IMR-90 (cell line): ENCODE measurements at regions not wholly inside any gene's neighbourhood (a gene's known extent, or its start where the extent isn't known, plus 50 kb on each side); places are given as distances from the start of the nearest gene placed in this dataset.
A peak's percentile ranks its signal among the peaks of the same experiment; 100 is the strongest.

Experiments used
- ATAC-seq: fragments of 200-7000 bp; cut with Tn5 transposase; 2 replicates; pipeline ENCODE4 v1.9.1; 2020; ENCODE audit warnings: low read depth, mild to moderate bottlenecking, moderate library complexity
- BruUV-seq: library from RNA; stranded (reverse); fragments of 400-500 nt; replicated peaks from 2 replicates; lab custom pipeline; 2021; lab: Mats Ljungman, UMichigan
- CTCF ChIA-PET: fragments of 300-600 bp; formaldehyde crosslinking; extraction: SDS; loops from one replicate; lab custom pipeline; 2021; ENCODE audit warnings: antibody characterized with exemption; lab: Yijun Ruan, JAX
- POLR2A ChIA-PET: fragments of 300-600 bp; sonication (Branson Sonifier 250); formaldehyde crosslinking; loops from one replicate; lab custom pipeline; 2022; ENCODE audit warnings: antibody characterized with exemption; ENCODE audit not compliant: unreplicated experiment; lab: Charles Lee
- DNase-seq: peaks from one replicate; pipeline ENCODE4 v3.0.0; 2013
- H2AFZ ChIP-seq: replicated peaks from 2 replicates; pipeline ENCODE3; 2013; ENCODE audit warnings: low read length, mild to moderate bottlenecking; ENCODE audit not compliant: poor library complexity
- H2AK5ac ChIP-seq: 2 replicates; pipeline ENCODE4 v1.6.1; 2013; ENCODE audit warnings: low read depth, low read length, inconsistent platforms
- H2AK9ac ChIP-seq: replicated peaks from 2 replicates; pipeline ENCODE3; 2013; ENCODE audit warnings: mild to moderate bottlenecking, low read depth, low read length, moderate library complexity; ENCODE audit not compliant: poor library complexity
- H2BK120ac ChIP-seq: 2 replicates; pipeline ENCODE4 v1.6.1; 2013; ENCODE audit warnings: low read depth, low read length, inconsistent platforms
- H2BK15ac ChIP-seq: 3 replicates; pipeline ENCODE4 v1.6.1; 2013; ENCODE audit warnings: low read depth, low read length, inconsistent platforms
- H2BK20ac ChIP-seq: 2 replicates; pipeline ENCODE4 v1.6.1; 2013; ENCODE audit warnings: low read depth, mild to moderate bottlenecking, inconsistent platforms, low read length, moderate library complexity
- H2BK5ac ChIP-seq: 2 replicates; pipeline ENCODE4 v1.6.1; 2013; ENCODE audit warnings: mild to moderate bottlenecking, low read depth, low read length, inconsistent platforms; ENCODE audit not compliant: poor library complexity, severe bottlenecking
- H3K14ac ChIP-seq: replicated peaks from 2 replicates; pipeline ENCODE4 v1.6.1; 2013; ENCODE audit warnings: low read depth, low read length, inconsistent platforms
- H3K18ac ChIP-seq: 2 replicates; pipeline ENCODE4 v1.6.1; 2013; ENCODE audit warnings: low read depth, low read length, control low read depth
- H3K23ac ChIP-seq: 2 replicates; pipeline ENCODE4 v1.6.1; 2013; ENCODE audit warnings: low read depth, low read length, inconsistent platforms
- H3K27ac ChIP-seq: 2 replicates; pipeline ENCODE4 v1.5.1; 2013; ENCODE audit warnings: mild to moderate bottlenecking, control low read depth, low read length; ENCODE audit not compliant: insufficient read depth
- H3K27me3 ChIP-seq: 2 replicates; pipeline ENCODE4 v1.6.1; 2013; ENCODE audit warnings: low read length; ENCODE audit not compliant: control insufficient read depth, insufficient read depth
- H3K36me3 ChIP-seq: 2 replicates; pipeline ENCODE4 v1.6.1; 2013; ENCODE audit warnings: low read length, mixed read lengths; ENCODE audit not compliant: control insufficient read depth, insufficient read depth
- H3K4ac ChIP-seq: 2 replicates; pipeline ENCODE4 v1.6.1; 2013; ENCODE audit warnings: low read depth, low read length, inconsistent platforms
- H3K4me1 ChIP-seq: 2 replicates; pipeline ENCODE4 v1.6.1; 2013; ENCODE audit warnings: low read length, mixed read lengths; ENCODE audit not compliant: control insufficient read depth, insufficient read depth
- H3K4me2 ChIP-seq: 2 replicates; pipeline ENCODE4 v1.6.1; 2013; ENCODE audit warnings: low read depth, mild to moderate bottlenecking, control low read depth, low read length, moderate library complexity
- H3K4me3 ChIP-seq: 2 replicates; pipeline ENCODE4 v1.5.1; 2013; ENCODE audit warnings: low read depth, mild to moderate bottlenecking, control low read depth, low read length, moderate library complexity; ENCODE audit not compliant: insufficient read depth
- H3K56ac ChIP-seq: 2 replicates; pipeline ENCODE4 v1.6.1; 2013; ENCODE audit warnings: low read length, inconsistent platforms; ENCODE audit not compliant: insufficient read depth; ENCODE audit errors: extremely low read depth
- H3K79me1 ChIP-seq, 2 experiments: 2 replicates each; pipeline ENCODE4 v1.6.1; 2013; ENCODE audit warnings: low read length in 2 of 2, inconsistent platforms in 1 of 2, low read depth in 1 of 2
- H3K9ac ChIP-seq: 2 replicates; pipeline ENCODE4 v1.6.1; 2013; ENCODE audit warnings: low read depth, low read length, control low read depth
- H3K9me1 ChIP-seq: 2 replicates; pipeline ENCODE4 v1.6.1; 2013; ENCODE audit warnings: low read length, inconsistent platforms; ENCODE audit not compliant: insufficient read depth
- H3K9me3 ChIP-seq: 2 replicates; pipeline ENCODE4 v1.6.1; 2013; ENCODE audit warnings: low read length; ENCODE audit not compliant: control insufficient read depth, insufficient read depth
- H4K20me1 ChIP-seq: 2 replicates; pipeline ENCODE4 v1.6.1; 2013; ENCODE audit warnings: low read length, inconsistent platforms; ENCODE audit not compliant: insufficient read depth
- H4K5ac ChIP-seq: 2 replicates; pipeline ENCODE4 v1.6.1; 2013; ENCODE audit warnings: mild to moderate bottlenecking, low read depth, low read length, control low read depth
- H4K8ac ChIP-seq, 2 experiments: 2 replicates each; pipeline ENCODE4 v1.6.1; 2013; ENCODE audit warnings: low read depth in 2 of 2, low read length in 2 of 2, control low read depth in 1 of 2, inconsistent platforms in 1 of 2
- H4K91ac ChIP-seq: 2 replicates; pipeline ENCODE4 v1.6.1; 2013; ENCODE audit warnings: low read depth, low read length, inconsistent platforms; ENCODE audit not compliant: insufficient read depth
- BHLHE40 ChIP-seq: fragments of 150-350 bp; IDR thresholded peaks from 2 replicates; pipeline ENCODE4 v1.6.1; 2016; ENCODE audit warnings: mild to moderate bottlenecking, low read depth, low read length
- CEBPB ChIP-seq: IDR thresholded peaks from 2 replicates; pipeline ENCODE4 v1.6.1; 2012; ENCODE audit warnings: low read depth, low read length, improper control_type of control experiment
- CHD1 ChIP-seq: IDR thresholded peaks from 2 replicates; pipeline ENCODE4 v1.6.1; 2012; ENCODE audit warnings: low read depth, low read length, improper control_type of control experiment
- FOS ChIP-seq: fragments of 150-350 bp; IDR thresholded peaks from 2 replicates; pipeline ENCODE4 v1.6.1; 2016; ENCODE audit warnings: low read depth, low read length
- MAFK ChIP-seq: IDR thresholded peaks from 2 replicates; pipeline ENCODE4 v1.6.1; 2012; ENCODE audit warnings: low read depth, low read length, improper control_type of control experiment
- MAZ ChIP-seq: IDR thresholded peaks from 2 replicates; pipeline ENCODE4 v1.6.1; 2012; ENCODE audit warnings: low read depth, mild to moderate bottlenecking, low read length, improper control_type of control experiment, moderate library complexity, borderline replicate concordance
- MXI1 ChIP-seq: IDR thresholded peaks from 2 replicates; pipeline ENCODE4 v1.6.1; 2012; ENCODE audit warnings: low read depth, mild to moderate bottlenecking, low read length, moderate library complexity, borderline replicate concordance
- NFE2L2 ChIP-seq: fragments of 150-350 bp; IDR thresholded peaks from 2 replicates; pipeline ENCODE4 v1.6.1; 2016; ENCODE audit warnings: low read depth, mild to moderate bottlenecking, low read length
- POLR2A ChIP-seq: IDR thresholded peaks from 2 replicates; pipeline ENCODE4 v1.6.1; 2012; ENCODE audit warnings: mild to moderate bottlenecking, low read depth, low read length
- RAD21 ChIP-seq: IDR thresholded peaks from 2 replicates; pipeline ENCODE4 v1.6.1; 2012; ENCODE audit warnings: low read length, improper control_type of control experiment
- RCOR1 ChIP-seq: IDR thresholded peaks from 2 replicates; pipeline ENCODE4 v1.6.1; 2012; ENCODE audit warnings: mild to moderate bottlenecking, low read length, improper control_type of control experiment; ENCODE audit not compliant: insufficient replicate concordance
- RFX5 ChIP-seq: IDR thresholded peaks from 2 replicates; pipeline ENCODE4 v1.8.0; 2012; ENCODE audit warnings: low read depth, mild to moderate bottlenecking, low read length, moderate library complexity
- SMC3 ChIP-seq: fragments of 150-350 bp; IDR thresholded peaks from 2 replicates; pipeline ENCODE4 v1.6.1; 2016; ENCODE audit warnings: low read depth, mild to moderate bottlenecking, antibody characterized with exemption, low read length, moderate library complexity
- WGBS, 2 experiments: methylation state at CpG; one replicate each; pipeline versions ENCODE4 v1.1.5 to v1.1.7; 2013; ENCODE audit warnings: missing lambda C conversion rate in 2 of 2; ENCODE audit not compliant: insufficient read length in 1 of 2; ENCODE audit errors: extremely low coverage in 2 of 2; 5-methylcytosine and 5-hydroxymethylcytosine counted together
- dilution Hi-C: fragments of 300-500 bp; cut with HindIII; formaldehyde crosslinking; loops from one replicate; pipeline ENCODE4 v1.14.3; 2018; ENCODE audit warnings: low sequenced_read_pairs; ENCODE audit not compliant: unreplicated experiment
- in situ Hi-C: fragments of 300-500 bp; cut with MboI; formaldehyde crosslinking; loops from 3 replicates; pipeline ENCODE4 v1.14.3; 2019; ENCODE audit warnings: low sequenced_read_pairs, inconsistent platforms, mixed read lengths
- intact Hi-C: fragments of 100-400 bp; cut with micrococcal nuclease; formaldehyde crosslinking; loops from 2 replicates; pipeline ENCODE4 v1.10.0; 2022
- TF ChIP-seq, protein P1 (sequence below): conservative IDR thresholded peaks from 2 replicates; pipeline ENCODE4 v1.5.1; 2012; ENCODE audit warnings: mild to moderate bottlenecking, low read depth, low read length, improper control_type of control experiment
- TF ChIP-seq, protein P2 (sequence below): fragments of 150-350 bp; IDR thresholded peaks from 2 replicates; pipeline ENCODE4 v1.6.1; 2017; ENCODE audit warnings: mild to moderate bottlenecking, antibody characterized with exemption, low read length, low read depth
- TF ChIP-seq, protein P3 (sequence below): fragments of 150-350 bp; IDR thresholded peaks from 2 replicates; pipeline ENCODE4 v1.6.1; 2016; ENCODE audit warnings: low read depth, mild to moderate bottlenecking, low read length, moderate library complexity, borderline replicate concordance

DNA sequence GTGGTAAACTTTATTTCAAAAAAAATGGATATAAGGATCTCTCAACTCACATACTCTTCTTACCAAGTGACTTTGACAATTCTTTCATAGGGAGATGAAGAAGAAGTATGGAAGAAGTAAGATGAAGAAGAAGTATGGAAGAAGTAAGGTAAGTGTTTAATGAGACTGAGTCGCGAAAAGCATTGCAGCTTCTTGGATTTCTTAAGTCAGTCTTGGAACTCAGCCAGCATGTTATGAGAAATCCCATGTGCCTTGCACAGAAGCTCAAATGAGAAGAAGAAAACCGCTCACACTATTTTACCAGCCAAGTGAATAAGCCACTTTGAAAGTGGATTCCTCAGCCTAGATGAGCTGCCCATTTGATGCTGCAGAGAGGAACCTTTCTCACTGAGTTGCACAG is 332.0 kb upstream of the CCDC179 start:
- peak; percentile 48 for DNase-seq
- H3K23ac ChIP-seq, result no peak overlapping the region
- intact Hi-C loops, result no loop called here

More for the DNA sequence above, 332.0 kb upstream of the CCDC179 start:
- no peak overlapping the region for H2AFZ ChIP-seq
- no peaks in the 10 kb centered on the region for H3K27me3 ChIP-seq
- H2AK9ac ChIP-seq, result no peak overlapping the region
- H2AK5ac ChIP-seq, result no peak overlapping the region
- H3K4me2 ChIP-seq, result no peak overlapping the region
- BruUV-seq, result no TSS peak
- no peaks in the 10 kb centered on the region for H3K9me1 ChIP-seq
- no peak overlapping the region for H4K91ac ChIP-seq
- no peak overlapping the region for H3K9ac ChIP-seq
- H3K9me3 ChIP-seq, result no peaks in the 10 kb centered on the region
- no peaks in the 10 kb centered on the region for H3K79me1 ChIP-seq
- no peak overlapping the region for H2BK20ac ChIP-seq
- H3K27ac ChIP-seq, result no peak overlapping the region
- H3K14ac ChIP-seq, result no peak overlapping the region
- ChIA-PET POLR2A (no interaction called here), CTCF (no interaction called here)
- no peak overlapping the region for H2BK120ac ChIP-seq
- H3K4me1 ChIP-seq, result no peaks in the 10 kb centered on the region
- in situ Hi-C loops, result no loop called here
- dilution Hi-C loops, result no loop called here
- H3K36me3 ChIP-seq, result no peaks in the 10 kb centered on the region
- H4K8ac ChIP-seq, result no peak overlapping the region
- no peak overlapping the region for H3K56ac ChIP-seq
- TF ChIP-seq, protein P1, sequence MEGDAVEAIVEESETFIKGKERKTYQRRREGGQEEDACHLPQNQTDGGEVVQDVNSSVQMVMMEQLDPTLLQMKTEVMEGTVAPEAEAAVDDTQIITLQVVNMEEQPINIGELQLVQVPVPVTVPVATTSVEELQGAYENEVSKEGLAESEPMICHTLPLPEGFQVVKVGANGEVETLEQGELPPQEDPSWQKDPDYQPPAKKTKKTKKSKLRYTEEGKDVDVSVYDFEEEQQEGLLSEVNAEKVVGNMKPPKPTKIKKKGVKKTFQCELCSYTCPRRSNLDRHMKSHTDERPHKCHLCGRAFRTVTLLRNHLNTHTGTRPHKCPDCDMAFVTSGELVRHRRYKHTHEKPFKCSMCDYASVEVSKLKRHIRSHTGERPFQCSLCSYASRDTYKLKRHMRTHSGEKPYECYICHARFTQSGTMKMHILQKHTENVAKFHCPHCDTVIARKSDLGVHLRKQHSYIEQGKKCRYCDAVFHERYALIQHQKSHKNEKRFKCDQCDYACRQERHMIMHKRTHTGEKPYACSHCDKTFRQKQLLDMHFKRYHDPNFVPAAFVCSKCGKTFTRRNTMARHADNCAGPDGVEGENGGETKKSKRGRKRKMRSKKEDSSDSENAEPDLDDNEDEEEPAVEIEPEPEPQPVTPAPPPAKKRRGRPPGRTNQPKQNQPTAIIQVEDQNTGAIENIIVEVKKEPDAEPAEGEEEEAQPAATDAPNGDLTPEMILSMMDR, result no peak
- TF ChIP-seq CHD1 (no peak), RAD21 (no peak), SMC3 (no peak), RCOR1 (no peak), RFX5 (no peak), POLR2A (no peak), FOS (no peak), NFE2L2 (no peak), MAFK (no peak), BHLHE40 (no peak), MAZ (no peak), MXI1 (no peak), CEBPB (no peak)
- TF ChIP-seq, protein P2, sequence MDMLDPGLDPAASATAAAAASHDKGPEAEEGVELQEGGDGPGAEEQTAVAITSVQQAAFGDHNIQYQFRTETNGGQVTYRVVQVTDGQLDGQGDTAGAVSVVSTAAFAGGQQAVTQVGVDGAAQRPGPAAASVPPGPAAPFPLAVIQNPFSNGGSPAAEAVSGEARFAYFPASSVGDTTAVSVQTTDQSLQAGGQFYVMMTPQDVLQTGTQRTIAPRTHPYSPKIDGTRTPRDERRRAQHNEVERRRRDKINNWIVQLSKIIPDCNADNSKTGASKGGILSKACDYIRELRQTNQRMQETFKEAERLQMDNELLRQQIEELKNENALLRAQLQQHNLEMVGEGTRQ, result no peak
- TF ChIP-seq, protein P3, sequence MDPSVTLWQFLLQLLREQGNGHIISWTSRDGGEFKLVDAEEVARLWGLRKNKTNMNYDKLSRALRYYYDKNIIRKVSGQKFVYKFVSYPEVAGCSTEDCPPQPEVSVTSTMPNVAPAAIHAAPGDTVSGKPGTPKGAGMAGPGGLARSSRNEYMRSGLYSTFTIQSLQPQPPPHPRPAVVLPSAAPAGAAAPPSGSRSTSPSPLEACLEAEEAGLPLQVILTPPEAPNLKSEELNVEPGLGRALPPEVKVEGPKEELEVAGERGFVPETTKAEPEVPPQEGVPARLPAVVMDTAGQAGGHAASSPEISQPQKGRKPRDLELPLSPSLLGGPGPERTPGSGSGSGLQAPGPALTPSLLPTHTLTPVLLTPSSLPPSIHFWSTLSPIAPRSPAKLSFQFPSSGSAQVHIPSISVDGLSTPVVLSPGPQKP, result no peak
- H3K4me3 ChIP-seq, result no peak overlapping the region
- H3K4ac ChIP-seq, result no peak overlapping the region
- no peak overlapping the region for H2BK15ac ChIP-seq
- no peak overlapping the region for H4K5ac ChIP-seq
- H3K18ac ChIP-seq, result no peak overlapping the region
- H2BK5ac ChIP-seq, result no peak overlapping the region
- no peak for ATAC-seq
- no CpG with 5 or more reads among the region's 3 CpGs for WGBS, 2 experiments
- no peaks in the 10 kb centered on the region for H4K20me1 ChIP-seq
